ENCODE measurements at regions not wholly inside any gene's neighbourhood (a gene's known extent, or its start where the extent isn't known, plus 50 kb on each side); places are given as distances from the start of the nearest gene placed in this dataset.

- Mint-ChIP-seq H3K9me3 (no peaks in the 10 kb centered on the region), H3K36me3 (ENCODE audit: low read depth) (no peaks in the 10 kb centered on the region)
- no peak for TF ChIP-seq CTCF (IDR thresholded peaks at IDR 0.05)
Measured at GRCh38 chr5:133790898-133791297, 177.5 kb downstream of the C5orf15 start.

GRCh38 chr5:133789428-133789827 lies 177.1 kb upstream of the FSTL4 start:
- Mint-ChIP-seq H3K27ac (no peak overlapping the region), H3K27me3 (ENCODE audit: low read depth, poor library complexity) (peaks cover 5% of the 10 kb centered on the region), H3K9me3 (peaks cover 3% of the 10 kb centered on the region), H3K36me3 (ENCODE audit: low read depth) (no peaks in the 10 kb centered on the region), H3K4me1 (peaks cover 28% of the 10 kb centered on the region), H3K4me3 (no peak overlapping the region)
- TF ChIP-seq CTCF (IDR thresholded peaks at IDR 0.05), result no peak
- no peak for DNase-seq

More at GRCh38 chr5:133790898-133791297, 177.5 kb downstream of the C5orf15 start:
- H3K27me3 Mint-ChIP-seq (ENCODE audit: low read depth, poor library complexity), result peaks cover 5% of the 10 kb centered on the region
- no peak for DNase-seq
- peaks cover 35% of the 10 kb centered on the region for H3K4me1 Mint-ChIP-seq
- no peak overlapping the region for H3K27ac Mint-ChIP-seq
- no peak overlapping the region for H3K4me3 Mint-ChIP-seq

- Mint-ChIP-seq H3K27ac (no peak overlapping the region), H3K4me1 (peaks cover 26% of the 10 kb centered on the region), H3K36me3 (ENCODE audit: low read depth) (no peaks in the 10 kb centered on the region), H3K27me3 (ENCODE audit: low read depth, poor library complexity) (peaks cover 14% of the 10 kb centered on the region), H3K9me3 (peaks cover 3% of the 10 kb centered on the region), H3K4me3 (no peak overlapping the region)
- DNase-seq, result no peak
- no peak for TF ChIP-seq CTCF (IDR thresholded peaks at IDR 0.05)
Measured at GRCh38 chr5:133788121-133788520, 175.8 kb upstream of the FSTL4 start.

GRCh38 chr5:133786420-133786819 lies 174.1 kb upstream of the FSTL4 start:
- Mint-ChIP-seq H3K4me3 (no peak overlapping the region), H3K27me3 (ENCODE audit: low read depth, poor library complexity) (peaks cover 20% of the 10 kb centered on the region), H3K36me3 (ENCODE audit: low read depth) (no peaks in the 10 kb centered on the region), H3K9me3 (peaks cover 3% of the 10 kb centered on the region), H3K27ac (no peak overlapping the region), H3K4me1 (peaks cover 16% of the 10 kb centered on the region)
- DNase-seq, result no peak
- no peak for TF ChIP-seq CTCF (IDR thresholded peaks at IDR 0.05)

GRCh38 chr5:133785182-133785581 lies 172.8 kb upstream of the FSTL4 start:
- Mint-ChIP-seq H3K4me1 (peaks cover 7% of the 10 kb centered on the region), H3K27ac (no peak overlapping the region), H3K4me3 (no peak overlapping the region), H3K27me3 (ENCODE audit: low read depth, poor library complexity) (peaks cover 18% of the 10 kb centered on the region), H3K9me3 (peaks cover 3% of the 10 kb centered on the region), H3K36me3 (ENCODE audit: low read depth) (no peaks in the 10 kb centered on the region)
- TF ChIP-seq CTCF (IDR thresholded peaks at IDR 0.05), result no peak
- DNase-seq, result no peak

- no peak for DNase-seq
- TF ChIP-seq CTCF (IDR thresholded peaks at IDR 0.05), result no peak
- Mint-ChIP-seq H3K4me1 (peaks cover 7% of the 10 kb centered on the region), H3K9me3 (peaks cover 3% of the 10 kb centered on the region), H3K36me3 (ENCODE audit: low read depth) (no peaks in the 10 kb centered on the region), H3K27ac (no peak overlapping the region), H3K27me3 (ENCODE audit: low read depth, poor library complexity) (peaks cover 15% of the 10 kb centered on the region), H3K4me3 (no peak overlapping the region)
Measured at GRCh38 chr5:133783481-133783880, 171.1 kb upstream of the FSTL4 start.

Data from nephron progenitor cell (in vitro differentiated cells).